ENCODE measurements at regions not wholly inside any gene's neighbourhood (a gene's known extent, or its start where the extent isn't known, plus 50 kb on each side); places are given as distances from the start of the nearest gene placed in this dataset.

DNA sequence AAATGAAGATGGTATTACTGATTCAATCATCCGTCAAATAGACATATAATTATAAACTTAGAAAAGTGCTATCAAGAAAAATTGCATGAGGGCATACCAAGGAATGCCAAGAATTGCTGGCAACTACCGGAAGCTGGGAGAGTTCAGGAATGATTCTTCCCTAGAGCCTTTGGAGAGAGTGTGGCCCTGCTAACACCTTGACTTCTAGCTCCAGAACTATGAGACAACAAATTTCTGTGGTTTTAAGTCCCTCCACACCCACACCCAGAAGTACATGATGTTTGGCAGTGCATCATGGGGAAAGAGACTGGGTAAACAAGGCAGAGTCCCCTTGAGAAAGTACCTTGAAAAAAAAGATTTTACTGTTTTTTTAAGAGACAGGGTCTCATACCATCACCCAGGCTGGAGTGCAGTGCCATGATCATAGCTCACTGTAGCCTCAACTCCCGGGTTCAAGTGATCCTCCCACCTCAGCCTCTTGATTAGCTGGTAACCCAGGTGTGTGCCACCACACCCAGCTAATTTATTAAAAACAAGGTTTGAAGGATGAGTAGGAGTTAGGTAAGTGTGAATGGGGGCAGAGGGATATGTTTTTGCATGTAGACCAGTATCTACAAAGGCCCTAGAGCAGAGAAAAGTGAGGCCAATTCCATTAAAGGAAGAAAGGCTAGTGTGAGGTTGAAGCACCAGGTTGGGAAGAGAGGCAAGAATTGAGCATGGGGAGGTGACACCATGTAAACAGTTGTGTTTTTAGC is 53.1 kb downstream of the GSX2 start:
- peak; percentile 49 for DNase-seq (ENCODE audit: low read depth)
- H3K4me3 ChIP-seq (ENCODE audit: control insufficient read depth, low read depth, low read length), result no peak overlapping the region
- TF ChIP-seq, protein P1, sequence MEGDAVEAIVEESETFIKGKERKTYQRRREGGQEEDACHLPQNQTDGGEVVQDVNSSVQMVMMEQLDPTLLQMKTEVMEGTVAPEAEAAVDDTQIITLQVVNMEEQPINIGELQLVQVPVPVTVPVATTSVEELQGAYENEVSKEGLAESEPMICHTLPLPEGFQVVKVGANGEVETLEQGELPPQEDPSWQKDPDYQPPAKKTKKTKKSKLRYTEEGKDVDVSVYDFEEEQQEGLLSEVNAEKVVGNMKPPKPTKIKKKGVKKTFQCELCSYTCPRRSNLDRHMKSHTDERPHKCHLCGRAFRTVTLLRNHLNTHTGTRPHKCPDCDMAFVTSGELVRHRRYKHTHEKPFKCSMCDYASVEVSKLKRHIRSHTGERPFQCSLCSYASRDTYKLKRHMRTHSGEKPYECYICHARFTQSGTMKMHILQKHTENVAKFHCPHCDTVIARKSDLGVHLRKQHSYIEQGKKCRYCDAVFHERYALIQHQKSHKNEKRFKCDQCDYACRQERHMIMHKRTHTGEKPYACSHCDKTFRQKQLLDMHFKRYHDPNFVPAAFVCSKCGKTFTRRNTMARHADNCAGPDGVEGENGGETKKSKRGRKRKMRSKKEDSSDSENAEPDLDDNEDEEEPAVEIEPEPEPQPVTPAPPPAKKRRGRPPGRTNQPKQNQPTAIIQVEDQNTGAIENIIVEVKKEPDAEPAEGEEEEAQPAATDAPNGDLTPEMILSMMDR (conservative IDR thresholded peaks at IDR 0.05; ENCODE audit: control insufficient read depth, insufficient read depth, low read depth, low read length), result no peak

DNA sequence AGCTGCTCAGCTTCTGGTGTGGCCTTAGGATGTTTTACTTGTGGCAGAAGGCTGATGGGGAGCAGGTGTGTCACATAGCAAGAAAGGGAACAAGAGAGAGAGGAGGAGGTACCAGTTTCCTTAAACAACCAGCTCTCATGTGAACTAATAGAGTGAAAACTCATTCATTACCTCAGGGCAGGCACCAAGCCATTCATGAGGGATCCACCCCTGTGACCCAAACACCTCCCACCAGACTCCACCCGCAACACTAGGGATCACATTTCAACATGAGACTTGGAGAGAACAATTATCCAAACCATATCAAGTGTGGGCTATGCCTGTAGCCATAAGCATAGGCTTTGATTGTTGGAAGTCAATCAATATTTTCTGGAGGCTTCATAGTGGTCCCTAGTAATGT is 56.0 kb downstream of the GSX2 start:
- DNase-seq (ENCODE audit: low read depth), result peak; percentile 2
- TF ChIP-seq, protein P1 (conservative IDR thresholded peaks at IDR 0.05; ENCODE audit: control insufficient read depth, insufficient read depth, low read depth, low read length), result no peak
- no peak overlapping the region for H3K4me3 ChIP-seq (ENCODE audit: control insufficient read depth, low read depth, low read length)

DNA sequence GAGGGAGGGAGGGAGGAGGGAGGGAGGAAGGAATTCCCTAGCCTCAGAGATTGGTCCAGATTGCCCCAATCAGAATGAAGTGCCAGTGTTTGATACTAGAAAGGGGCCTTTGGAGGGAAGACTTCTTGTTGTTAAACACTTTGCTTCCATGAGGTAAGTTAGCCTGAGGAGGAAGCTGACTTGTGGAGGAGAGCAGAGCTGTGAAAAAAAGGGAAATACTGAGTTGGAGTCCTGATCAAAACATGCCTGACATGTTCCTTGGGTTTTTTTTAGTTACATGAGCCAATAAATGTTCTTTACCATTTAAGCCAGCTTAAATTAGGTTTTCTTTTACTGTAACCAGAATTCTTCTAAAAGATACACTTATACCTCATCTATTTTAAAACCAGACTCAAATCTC is 57.6 kb downstream of the GSX2 start:
- H3K4me3 ChIP-seq (ENCODE audit: control insufficient read depth, low read depth, low read length), result no peak overlapping the region
- no peak for DNase-seq (ENCODE audit: low read depth)
- TF ChIP-seq, protein P1 (conservative IDR thresholded peaks at IDR 0.05; ENCODE audit: control insufficient read depth, insufficient read depth, low read depth, low read length), result no peak

DNA sequence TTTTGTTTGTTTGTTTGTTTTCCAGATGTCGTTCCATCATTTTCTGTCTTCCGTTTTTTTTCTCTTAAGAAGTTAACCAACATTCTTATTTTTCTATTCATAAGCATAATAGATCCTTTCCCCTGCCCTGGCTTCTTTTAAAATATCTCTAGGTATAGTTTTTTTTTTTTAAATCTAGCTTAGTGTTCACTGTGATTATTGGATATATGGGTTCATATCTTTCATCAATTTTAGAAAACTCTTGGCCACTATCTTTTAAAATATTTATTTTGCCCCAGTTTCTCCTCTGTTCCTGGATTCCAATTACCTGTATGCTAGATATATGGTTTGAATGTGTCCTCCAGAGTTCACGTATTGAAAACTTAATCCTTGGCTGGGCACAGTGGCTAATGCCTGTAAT is 59.6 kb downstream of the GSX2 start:
- TF ChIP-seq, protein P1 (conservative IDR thresholded peaks at IDR 0.05; ENCODE audit: control insufficient read depth, insufficient read depth, low read depth, low read length), result no peak
- DNase-seq (ENCODE audit: low read depth), result no peak
- no peak overlapping the region for H3K4me3 ChIP-seq (ENCODE audit: control insufficient read depth, low read depth, low read length)

DNA sequence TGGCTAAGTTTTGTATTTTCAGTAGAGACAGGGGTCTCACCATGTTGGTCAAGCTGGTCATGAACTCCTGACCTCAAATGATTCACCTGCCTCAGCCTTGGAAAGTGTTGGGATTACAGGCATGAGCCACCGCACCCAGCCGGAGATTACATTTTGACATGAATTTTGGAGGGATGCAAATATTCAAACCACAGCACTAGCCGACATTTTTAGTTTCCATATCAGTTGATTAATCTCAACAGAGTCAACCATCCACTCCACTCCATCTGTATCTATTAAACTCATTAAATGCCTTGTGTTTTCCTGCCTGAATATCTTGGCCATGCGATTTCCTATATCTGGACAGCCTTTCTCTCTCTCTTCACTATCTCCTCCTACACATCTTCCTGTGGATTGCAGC is 64.1 kb upstream of the PDGFRA start:
- TF ChIP-seq, protein P1 (conservative IDR thresholded peaks at IDR 0.05; ENCODE audit: control insufficient read depth, insufficient read depth, low read depth, low read length), result no peak
- DNase-seq (ENCODE audit: low read depth), result no peak
- no peak overlapping the region for H3K4me3 ChIP-seq (ENCODE audit: control insufficient read depth, low read depth, low read length)

DNA sequence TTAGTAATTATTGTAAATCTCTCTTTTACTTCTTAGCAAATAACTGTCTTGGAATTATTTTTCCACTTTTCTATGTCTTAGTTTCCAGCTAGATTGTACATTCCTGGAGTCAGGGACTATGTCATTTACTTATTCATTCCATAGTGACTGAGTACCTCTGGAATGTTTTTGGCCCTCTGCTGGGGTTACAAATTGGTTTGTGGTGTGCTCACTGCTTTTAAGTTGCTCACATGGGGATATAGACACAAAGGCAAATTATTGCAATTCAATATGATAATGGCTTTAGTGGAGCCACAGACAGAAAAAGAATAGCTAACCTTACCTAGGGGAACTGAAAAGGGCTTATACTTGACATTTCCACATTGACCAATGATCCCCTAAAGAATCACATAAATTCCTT is 63.7 kb upstream of the PDGFRA start:
- no peak overlapping the region for H3K4me3 ChIP-seq (ENCODE audit: control insufficient read depth, low read depth, low read length)
- TF ChIP-seq, protein P1 (conservative IDR thresholded peaks at IDR 0.05; ENCODE audit: control insufficient read depth, insufficient read depth, low read depth, low read length), result peak; percentile 18
- peak; percentile 92 for DNase-seq (ENCODE audit: low read depth)
